HEK293 (cell line): ENCODE measurements at regions not wholly inside any gene's neighbourhood (a gene's known extent, or its start where the extent isn't known, plus 50 kb on each side); places are given as distances from the start of the nearest gene placed in this dataset.

Source experiments
- CTCF ChIA-PET: fragments of 350-600 bp; formaldehyde crosslinking; extraction: SDS; loops from one replicate; lab custom pipeline; 2021; ENCODE audit warnings: antibody characterized with exemption; lab: Yijun Ruan, JAX
- POLR2A ChIA-PET: fragments of 300-600 bp; formaldehyde crosslinking; extraction: SDS; loops from one replicate; lab custom pipeline; 2020; ENCODE audit warnings: antibody characterized with exemption, inconsistent platforms; lab: Yijun Ruan, JAX
- H3K27ac ChIP-seq: fragments of 200-500 bp; sonication (Bioruptor generic); 2 replicates; pipeline ENCODE4 v1.5.1; 2014; ENCODE audit warnings: low read depth, low read length, control low read depth, inconsistent platforms; ENCODE audit errors: extremely low read depth
- H3K36me3 ChIP-seq, 2 experiments: fragments of 200-500 bp in 1 of 2; sonication (Bioruptor generic) in 1 of 2; 1 replicate in 1 of 2; 2 replicates in 1 of 2; pipeline ENCODE4 v1.5.1; 2014 to 2017; ENCODE audit warnings: inconsistent platforms in 2 of 2, low read length in 2 of 2; ENCODE audit not compliant: control insufficient read depth in 2 of 2, insufficient read depth in 1 of 2
- H3K4me1 ChIP-seq: fragments of 200-500 bp; sonication (Bioruptor generic); 2 replicates; pipeline ENCODE4 v1.5.1; 2014; ENCODE audit warnings: mild to moderate bottlenecking, low read length, inconsistent platforms; ENCODE audit not compliant: control insufficient read depth, insufficient read depth
- H3K4me3 ChIP-seq: 2 replicates; pipeline ENCODE4 v1.5.1; 2011; ENCODE audit warnings: low read depth, mild to moderate bottlenecking, control low read depth, low read length, moderate library complexity
- H3K9me3 ChIP-seq: fragments of 200-500 bp; sonication (Bioruptor generic); 2 replicates; pipeline ENCODE4 v1.5.1; 2014; ENCODE audit warnings: low read depth, low read length, inconsistent platforms; ENCODE audit not compliant: control insufficient read depth, insufficient read depth
- EGR2 ChIP-seq: fragments of 450-650 bp; formaldehyde crosslinking; IDR thresholded peaks from 2 replicates; pipeline ENCODE4 v1.5.1; 2016; ENCODE audit warnings: low read depth, missing biosample characterization, missing genetic modification characterization
- GLI2 ChIP-seq: fragments of 450-650 bp; formaldehyde crosslinking; IDR thresholded peaks from 2 replicates; pipeline ENCODE4; 2017; ENCODE audit warnings: missing biosample characterization, missing genetic modification characterization, low read depth, borderline replicate concordance
- KLF10 ChIP-seq: fragments of 450-650 bp; IDR thresholded peaks from 2 replicates; pipeline ENCODE4 v1.5.1; 2018; ENCODE audit warnings: missing biosample characterization, mild to moderate bottlenecking, missing genetic modification characterization
- MYNN ChIP-seq: fragments of 450-650 bp; formaldehyde crosslinking; IDR thresholded peaks from 2 replicates; pipeline ENCODE4 v1.5.1; 2016; ENCODE audit warnings: missing biosample characterization, missing genetic modification characterization, borderline replicate concordance
- MZF1 ChIP-seq: fragments of 450-650 bp; formaldehyde crosslinking; IDR thresholded peaks from 2 replicates; pipeline ENCODE4 v1.5.1; 2017; ENCODE audit warnings: missing biosample characterization, missing genetic modification characterization, borderline replicate concordance
- PRDM4 ChIP-seq: fragments of 450-650 bp; formaldehyde crosslinking; IDR thresholded peaks from 2 replicates; pipeline ENCODE4 v1.5.1; 2017; ENCODE audit warnings: missing biosample characterization, missing genetic modification characterization
- SP2 ChIP-seq: fragments of 450-650 bp; formaldehyde crosslinking; IDR thresholded peaks from 2 replicates; pipeline ENCODE4 v1.5.1; 2016; ENCODE audit warnings: missing biosample characterization, missing genetic modification characterization
- SP3 ChIP-seq: fragments of 450-650 bp; formaldehyde crosslinking; IDR thresholded peaks from 2 replicates; pipeline ENCODE4 v1.5.1; 2016; ENCODE audit warnings: missing biosample characterization, missing genetic modification characterization
- ZBTB49 ChIP-seq: fragments of 450-650 bp; formaldehyde crosslinking; IDR thresholded peaks from 2 replicates; pipeline ENCODE4 v1.5.1; 2016; ENCODE audit warnings: missing biosample characterization, missing genetic modification characterization, low read depth
- ZFP37 ChIP-seq: fragments of 450-650 bp; formaldehyde crosslinking; IDR thresholded peaks from 2 replicates; pipeline ENCODE4 v1.5.1; 2016; ENCODE audit warnings: missing biosample characterization, missing genetic modification characterization
- ZNF112 ChIP-seq: fragments of 450-650 bp; formaldehyde crosslinking; IDR thresholded peaks from 2 replicates; pipeline ENCODE4 v1.5.0; 2017; ENCODE audit warnings: missing biosample characterization, missing genetic modification characterization
- ZNF132 ChIP-seq: fragments of 450-650 bp; formaldehyde crosslinking; IDR thresholded peaks from 2 replicates; pipeline ENCODE4 v1.5.1; 2017; ENCODE audit warnings: missing biosample characterization, missing genetic modification characterization, borderline replicate concordance
- ZNF133 ChIP-seq: fragments of 450-650 bp; formaldehyde crosslinking; IDR thresholded peaks from 2 replicates; pipeline ENCODE4 v1.5.1; 2016; ENCODE audit warnings: missing biosample characterization, missing genetic modification characterization
- ZNF169 ChIP-seq: fragments of 450-650 bp; formaldehyde crosslinking; IDR thresholded peaks from 2 replicates; pipeline ENCODE4 v1.5.1; 2016; ENCODE audit warnings: missing biosample characterization, missing genetic modification characterization
- ZNF211 ChIP-seq: fragments of 450-650 bp; formaldehyde crosslinking; IDR thresholded peaks from 2 replicates; pipeline ENCODE4 v1.5.1; 2016; ENCODE audit warnings: low read depth, missing biosample characterization, missing genetic modification characterization
- ZNF26 ChIP-seq: fragments of 450-650 bp; formaldehyde crosslinking; IDR thresholded peaks from 2 replicates; pipeline ENCODE4 v1.5.1; 2016; ENCODE audit warnings: missing biosample characterization, missing genetic modification characterization
- ZNF266 ChIP-seq: fragments of 450-650 bp; formaldehyde crosslinking; IDR thresholded peaks from 2 replicates; pipeline ENCODE4 v1.5.1; 2016; ENCODE audit warnings: missing biosample characterization, missing genetic modification characterization, low read depth
- ZNF341 ChIP-seq: fragments of 450-650 bp; formaldehyde crosslinking; IDR thresholded peaks from 2 replicates; pipeline ENCODE4; 2016; ENCODE audit warnings: low read depth, missing biosample characterization, missing genetic modification characterization
- ZNF510 ChIP-seq: fragments of 450-650 bp; formaldehyde crosslinking; IDR thresholded peaks from 2 replicates; pipeline ENCODE4 v1.5.1; 2018; ENCODE audit warnings: mild to moderate bottlenecking, missing genetic modification characterization, missing biosample characterization; ENCODE audit not compliant: insufficient replicate concordance
- ZNF518A ChIP-seq: fragments of 450-650 bp; formaldehyde crosslinking; conservative IDR thresholded peaks from 2 replicates; pipeline ENCODE4 v1.5.1; 2016; ENCODE audit warnings: low read depth, missing biosample characterization, missing genetic modification characterization
- ZNF529 ChIP-seq: fragments of 450-650 bp; formaldehyde crosslinking; IDR thresholded peaks from 2 replicates; pipeline ENCODE4 v1.5.1; 2017; ENCODE audit warnings: missing genetic modification characterization, missing biosample characterization; ENCODE audit not compliant: insufficient replicate concordance
- ZNF560 ChIP-seq: fragments of 450-650 bp; formaldehyde crosslinking; IDR thresholded peaks from 2 replicates; pipeline ENCODE4 v1.5.1; 2017; ENCODE audit warnings: missing biosample characterization, missing genetic modification characterization, borderline replicate concordance
- ZNF670 ChIP-seq: fragments of 450-650 bp; formaldehyde crosslinking; IDR thresholded peaks from 2 replicates; pipeline ENCODE4 v1.5.1; 2016; ENCODE audit warnings: missing biosample characterization, missing genetic modification characterization, low read depth
- ZNF843 ChIP-seq: fragments of 450-650 bp; formaldehyde crosslinking; IDR thresholded peaks from 2 replicates; pipeline ENCODE4 v1.5.1; 2016; ENCODE audit warnings: missing biosample characterization, missing genetic modification characterization

GRCh38 chr12:19951664-19952063, 416.7 kb upstream of the PDE3A start (continued):
- no peak for TF ChIP-seq PRDM4
- no peak for TF ChIP-seq ZFP37 (tag by site-specific recombination)
- no peak for TF ChIP-seq ZNF843 (tag by site-specific recombination)
- TF ChIP-seq ZNF211: no peak
- no peak for TF ChIP-seq KLF10 (tag by site-specific recombination)
- TF ChIP-seq MYNN (tag by site-specific recombination): no peak
- TF ChIP-seq ZNF132 (tag by site-specific recombination): no peak
- TF ChIP-seq ZNF26: no peak
- TF ChIP-seq ZNF169 (tag by site-specific recombination): no peak
- TF ChIP-seq GLI2: no peak

GRCh38 chr12:19953734-19954133, 414.6 kb upstream of the PDE3A start:
- Histone ChIP-seq H3K27ac (no peak overlapping the region), H3K9me3 (no peaks in the 10 kb centered on the region), H3K4me3 (no peak overlapping the region), H3K4me1 (no peaks in the 10 kb centered on the region), H3K36me3 (no peaks in the 10 kb centered on the region)
- ChIA-PET CTCF (no interaction called here), POLR2A (no interaction called here)
- TF ChIP-seq ZNF112 (tag by site-specific recombination): no peak
- no peak for TF ChIP-seq ZNF133 (tag by site-specific recombination)
- TF ChIP-seq ZNF341 (tag by site-specific recombination): no peak

- CTCF ChIA-PET: no interaction called here
- POLR2A ChIA-PET: no interaction called here
- TF ChIP-seq ZNF510 (tag by site-specific recombination): no peak
- no peak for TF ChIP-seq SP2
- no peak for TF ChIP-seq EGR2
- no peak for TF ChIP-seq SP3 (tag by site-specific recombination)
- TF ChIP-seq ZNF266 (tag by site-specific recombination): no peak
- no peak for TF ChIP-seq ZNF518A (tag by site-specific recombination)
- no peak for TF ChIP-seq ZNF560 (tag by site-specific recombination)
- no peak for TF ChIP-seq MZF1 (tag by site-specific recombination)
- TF ChIP-seq ZBTB49 (tag by site-specific recombination): no peak
- TF ChIP-seq ZNF529: no peak
- TF ChIP-seq ZNF169 (tag by site-specific recombination): no peak
- TF ChIP-seq ZNF670 (tag by site-specific recombination): no peak
Observed at GRCh38 chr12:19954163-19954562, 414.2 kb upstream of the PDE3A start.

More at GRCh38 chr12:19954163-19954562, 414.2 kb upstream of the PDE3A start:
- no peak overlapping the region for H3K4me3 ChIP-seq
- H3K36me3 ChIP-seq: no peaks in the 10 kb centered on the region
- no peaks in the 10 kb centered on the region for H3K4me1 ChIP-seq
- no peaks in the 10 kb centered on the region for H3K9me3 ChIP-seq
- H3K27ac ChIP-seq: no peak overlapping the region
